MM.1S (cell line): ENCODE measurements at regions not wholly inside any gene's neighbourhood (a gene's known extent, or its start where the extent isn't known, plus 50 kb on each side); places are given as distances from the start of the nearest gene placed in this dataset.
"Not testable (repeated sequence)": the region's sequence is repeated elsewhere in the genome, so short reads cannot be mapped to it uniquely, and the experiment has no call there.

Experiments
- EZH2 ChIP-seq: fragments of 300-600 bp; sonication (generic); optimal IDR thresholded peaks from 2 replicates; pipeline ENCODE3; 2017; ENCODE audit warnings: low read depth, mild to moderate bottlenecking, antibody characterized with exemption, low read length, mixed read lengths
- TF ChIP-seq, protein P1 (sequence below): fragments of 300-600 bp; sonication (generic); IDR thresholded peaks from 2 replicates; pipeline ENCODE4 v1.5.1; 2016; ENCODE audit warnings: antibody characterized with exemption, low read length, mixed read lengths

DNA sequence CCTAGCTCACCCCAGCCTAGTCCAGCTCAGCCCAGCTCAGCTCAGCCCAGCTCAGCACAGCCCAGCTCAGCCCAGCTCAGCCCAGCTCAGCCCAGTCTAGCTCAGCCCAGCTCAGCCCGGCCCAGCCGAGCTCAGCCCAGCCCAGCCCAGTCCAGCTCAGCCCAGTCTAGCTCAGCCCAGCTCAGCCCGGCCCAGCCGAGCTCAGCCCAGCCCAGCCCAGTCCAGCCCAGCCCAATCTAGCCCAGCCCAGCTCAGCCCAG, 63.5 kb downstream of the TMEM121 start:
- TF ChIP-seq, protein P1, sequence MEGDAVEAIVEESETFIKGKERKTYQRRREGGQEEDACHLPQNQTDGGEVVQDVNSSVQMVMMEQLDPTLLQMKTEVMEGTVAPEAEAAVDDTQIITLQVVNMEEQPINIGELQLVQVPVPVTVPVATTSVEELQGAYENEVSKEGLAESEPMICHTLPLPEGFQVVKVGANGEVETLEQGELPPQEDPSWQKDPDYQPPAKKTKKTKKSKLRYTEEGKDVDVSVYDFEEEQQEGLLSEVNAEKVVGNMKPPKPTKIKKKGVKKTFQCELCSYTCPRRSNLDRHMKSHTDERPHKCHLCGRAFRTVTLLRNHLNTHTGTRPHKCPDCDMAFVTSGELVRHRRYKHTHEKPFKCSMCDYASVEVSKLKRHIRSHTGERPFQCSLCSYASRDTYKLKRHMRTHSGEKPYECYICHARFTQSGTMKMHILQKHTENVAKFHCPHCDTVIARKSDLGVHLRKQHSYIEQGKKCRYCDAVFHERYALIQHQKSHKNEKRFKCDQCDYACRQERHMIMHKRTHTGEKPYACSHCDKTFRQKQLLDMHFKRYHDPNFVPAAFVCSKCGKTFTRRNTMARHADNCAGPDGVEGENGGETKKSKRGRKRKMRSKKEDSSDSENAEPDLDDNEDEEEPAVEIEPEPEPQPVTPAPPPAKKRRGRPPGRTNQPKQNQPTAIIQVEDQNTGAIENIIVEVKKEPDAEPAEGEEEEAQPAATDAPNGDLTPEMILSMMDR, result not testable (repeated sequence)
- TF ChIP-seq EZH2, result not testable (repeated sequence)
